Kidney (tissue), 13 donors: ENCODE measurements at regions not wholly inside any gene's neighbourhood (a gene's known extent, or its start where the extent isn't known, plus 50 kb on each side); places are given as distances from the start of the nearest gene placed in this dataset.

Experiments
- DNase-seq, 5 donors: peaks; one replicate each; pipeline ENCODE4 v3.0.0-alpha.2; 2013 to 2020
- FAIRE-seq: peaks from 2 replicates; lab custom pipeline; 2012; peaks lifted over from hg19 to GRCh38; lab: Jason Lieb, UNC
- H3K27ac ChIP-seq, 2 donors: one replicate each; pipeline ENCODE4 v1.7.0; 2013; ENCODE audit warnings: low read depth in 2 of 2, low read length in 2 of 2, inconsistent platforms in 1 of 2
- H3K27me3 ChIP-seq: one replicate; pipeline ENCODE4 v1.7.1; 2013; ENCODE audit warnings: low read length, inconsistent platforms; ENCODE audit not compliant: control insufficient read depth, insufficient read depth
- H3K36me3 ChIP-seq, 3 donors: one replicate each; pipeline versions ENCODE4 v1.7.0 to v1.7.1; 2013; ENCODE audit warnings: low read length in 3 of 3, control low read depth in 1 of 3, inconsistent platforms in 1 of 3; ENCODE audit not compliant: insufficient read depth in 3 of 3, control insufficient read depth in 2 of 3
- H3K4me1 ChIP-seq, 3 donors: one replicate each; pipeline versions ENCODE4 v1.7.0 to v1.7.1; 2013; ENCODE audit warnings: low read length in 3 of 3, inconsistent platforms in 1 of 3, low read depth in 1 of 3; ENCODE audit not compliant: control insufficient read depth in 2 of 3, insufficient read depth in 2 of 3
- H3K4me3 ChIP-seq, 3 donors: one replicate each; pipeline versions ENCODE4 v1.7.0 to v1.8.1; 2013; ENCODE audit warnings: low read length in 3 of 3, control low read depth in 1 of 3, inconsistent platforms in 1 of 3
- H3K9ac ChIP-seq, 3 donors: one replicate each; pipeline versions ENCODE4 v1.7.0 to v1.7.1; 2013; ENCODE audit warnings: low read length in 3 of 3, control low read depth in 1 of 3, inconsistent platforms in 1 of 3
- H3K9me3 ChIP-seq, 3 donors: one replicate each; pipeline versions ENCODE4 v1.7.0 to v1.7.1; 2013; ENCODE audit warnings: low read length in 3 of 3, control low read depth in 1 of 3, inconsistent platforms in 1 of 3; ENCODE audit not compliant: control insufficient read depth in 2 of 3, insufficient read depth in 1 of 3
- intact Hi-C: fragments of 100-400 bp; cut with DNase I; formaldehyde crosslinking; loops from one replicate; pipeline ENCODE4 v1.11.1; 2022
- TF ChIP-seq, protein P1 (sequence below): IDR thresholded peaks from 3 replicates; pipeline ENCODE4 v1.5.1; 2012; ENCODE audit warnings: mild to moderate bottlenecking, moderate library complexity, borderline replicate concordance; ENCODE audit not compliant: insufficient read depth; ENCODE audit errors: extremely low read depth
- donor health status: control.
- donor health status: control.
- donor health status: control.
- donor health status: control.
- donor health status: control.
- donor health status: DM: yes; HTN: yes; CAD: no.
- donor health status: Normal renal cell carcinoma (clear cell type).

- DNase-seq (no peak), FAIRE-seq (no peak)
- intact Hi-C loops = loop anchor here (5.0 kb wide), 1 partner anchor 284 kb away; no protein-coding TSS in a partner anchor
- Histone ChIP-seq H3K4me3 (no peak overlapping the region), H3K9ac (no peak overlapping the region), H3K36me3 (no peaks in the 10 kb centered on the region), H3K4me1 (no peaks in the 10 kb centered on the region), H3K9me3 (no peaks in the 10 kb centered on the region), H3K27ac (no peak overlapping the region), H3K27me3 (no peaks in the 10 kb centered on the region)
- TF ChIP-seq, protein P1, sequence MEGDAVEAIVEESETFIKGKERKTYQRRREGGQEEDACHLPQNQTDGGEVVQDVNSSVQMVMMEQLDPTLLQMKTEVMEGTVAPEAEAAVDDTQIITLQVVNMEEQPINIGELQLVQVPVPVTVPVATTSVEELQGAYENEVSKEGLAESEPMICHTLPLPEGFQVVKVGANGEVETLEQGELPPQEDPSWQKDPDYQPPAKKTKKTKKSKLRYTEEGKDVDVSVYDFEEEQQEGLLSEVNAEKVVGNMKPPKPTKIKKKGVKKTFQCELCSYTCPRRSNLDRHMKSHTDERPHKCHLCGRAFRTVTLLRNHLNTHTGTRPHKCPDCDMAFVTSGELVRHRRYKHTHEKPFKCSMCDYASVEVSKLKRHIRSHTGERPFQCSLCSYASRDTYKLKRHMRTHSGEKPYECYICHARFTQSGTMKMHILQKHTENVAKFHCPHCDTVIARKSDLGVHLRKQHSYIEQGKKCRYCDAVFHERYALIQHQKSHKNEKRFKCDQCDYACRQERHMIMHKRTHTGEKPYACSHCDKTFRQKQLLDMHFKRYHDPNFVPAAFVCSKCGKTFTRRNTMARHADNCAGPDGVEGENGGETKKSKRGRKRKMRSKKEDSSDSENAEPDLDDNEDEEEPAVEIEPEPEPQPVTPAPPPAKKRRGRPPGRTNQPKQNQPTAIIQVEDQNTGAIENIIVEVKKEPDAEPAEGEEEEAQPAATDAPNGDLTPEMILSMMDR = no peak
Observed at GRCh38 chr2:65551528-65551927, 119.1 kb upstream of the SPRED2 start.

- FAIRE-seq (no peak), DNase-seq (no peak)
- TF ChIP-seq, protein P1 = no peak
- H3K9ac ChIP-seq = no peak overlapping the region
- H3K27me3 ChIP-seq = no peaks in the 10 kb centered on the region
- intact Hi-C loops = loop anchor here (5.0 kb wide), 1 partner anchor 283 kb away; no protein-coding TSS in a partner anchor
- H3K27ac ChIP-seq = no peak overlapping the region
- H3K4me3 ChIP-seq = no peak overlapping the region
- H3K36me3 ChIP-seq = no peaks in the 10 kb centered on the region
- no peaks in the 10 kb centered on the region for H3K9me3 ChIP-seq
- peaks cover 0 to 12% (median 6%) of the 10 kb centered on the region in 3 donors for H3K4me1 ChIP-seq
Observed at GRCh38 chr2:65550246-65550645, 117.8 kb upstream of the SPRED2 start.

DNA sequence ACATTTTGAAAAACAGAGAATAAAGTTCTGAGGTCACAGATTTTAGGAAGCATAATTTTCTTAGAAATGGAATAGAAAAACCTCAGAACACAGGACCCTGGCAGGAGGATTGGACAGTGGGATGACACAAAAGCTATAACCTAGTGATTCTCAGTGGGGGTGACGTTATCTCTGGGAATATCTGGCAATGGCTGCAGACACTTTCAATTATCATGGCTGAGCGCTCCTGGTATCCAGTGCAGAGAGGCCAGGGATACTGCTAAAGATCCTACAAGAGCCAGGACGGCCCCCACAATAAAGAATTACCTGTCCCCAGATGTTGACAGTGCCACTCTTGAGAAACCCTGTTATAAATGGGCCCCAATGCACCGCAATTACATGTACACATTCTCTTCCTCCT, 117.2 kb upstream of the SPRED2 start:
- Histone ChIP-seq H3K4me3 (no peak overlapping the region), H3K4me1 (peaks cover 0 to 12% (median 6%) of the 10 kb centered on the region in 3 donors), H3K27ac (no peak overlapping the region), H3K27me3 (no peaks in the 10 kb centered on the region), H3K36me3 (no peaks in the 10 kb centered on the region), H3K9ac (no peak overlapping the region), H3K9me3 (no peaks in the 10 kb centered on the region)
- TF ChIP-seq, protein P1 = no peak
- peak in 1 of 5 donors; percentile 10 for DNase-seq
- FAIRE-seq = no peak
- intact Hi-C loops = loop anchor here (5.0 kb wide), 1 partner anchor 282 kb away; no protein-coding TSS in a partner anchor

- no peaks in the 10 kb centered on the region for H3K36me3 ChIP-seq
- no peak overlapping the region for H3K9ac ChIP-seq
- TF ChIP-seq, protein P1 = no peak
- H3K4me3 ChIP-seq = no peak overlapping the region
- H3K27ac ChIP-seq = no peak overlapping the region
- H3K4me1 ChIP-seq = peaks cover 0 to 12% (median 6%) of the 10 kb centered on the region in 3 donors
- FAIRE-seq = no peak
- no peaks in the 10 kb centered on the region for H3K9me3 ChIP-seq
- no peaks in the 10 kb centered on the region for H3K27me3 ChIP-seq
- intact Hi-C loops = no loop called here
- peak in 4 of 5 donors; percentile 80 to 91 (median 84) for DNase-seq
Observed at GRCh38 chr2:65549257-65549627, 116.8 kb upstream of the SPRED2 start.
